Ascending aorta (tissue), 2 donors: ENCODE measurements at regions not wholly inside any gene's neighbourhood (a gene's known extent, or its start where the extent isn't known, plus 50 kb on each side); places are given as distances from the start of the nearest gene placed in this dataset.

Experiments
- DNase-seq, 2 donors: peaks; one replicate each; pipeline ENCODE4 v3.0.0-alpha.2; 2019; ENCODE audit warnings: low spot score in 2 of 2
- H3K27ac ChIP-seq, 2 donors: fragments of 200-600 bp; sonication (generic); one replicate each; pipeline ENCODE4 v1.5.1; 2016 to 2017; ENCODE audit warnings: mild to moderate bottlenecking in 1 of 2
- H3K27me3 ChIP-seq: fragments of 200-600 bp; sonication (generic); one replicate; pipeline ENCODE4 v1.5.1; 2017
- H3K36me3 ChIP-seq, 2 donors: fragments of 200-600 bp; sonication (generic); one replicate each; pipeline ENCODE4 v1.5.1; 2016
- H3K4me1 ChIP-seq, 2 donors: fragments of 200-600 bp; sonication (generic); one replicate each; pipeline ENCODE4 v1.5.1; 2016 to 2017; ENCODE audit warnings: mild to moderate bottlenecking in 1 of 2
- H3K4me3 ChIP-seq, 2 donors: fragments of 200-600 bp; sonication (generic); one replicate each; pipeline ENCODE4 v1.5.1; 2016 to 2017; ENCODE audit warnings: mild to moderate bottlenecking in 1 of 2
- H3K9me3 ChIP-seq, 2 donors: fragments of 200-600 bp; sonication (generic); one replicate each; pipeline ENCODE4 v1.5.1; 2016
- intact Hi-C: fragments of 100-400 bp; cut with DNase I; formaldehyde crosslinking; loops from one replicate; pipeline ENCODE4 v1.15.1; 2023
- TF ChIP-seq, protein P1 (sequence below), 3 experiments: fragments of 200-600 bp in 2 of 3; fragments of 450-650 bp in 1 of 3; sonication (generic) in 2 of 3; IDR thresholded peaks; one replicate each; pipeline ENCODE4 v1.5.1; 2016 to 2019; ENCODE audit warnings: antibody characterized with exemption in 3 of 3, mild to moderate bottlenecking in 1 of 3, moderate library complexity in 1 of 3

DNA sequence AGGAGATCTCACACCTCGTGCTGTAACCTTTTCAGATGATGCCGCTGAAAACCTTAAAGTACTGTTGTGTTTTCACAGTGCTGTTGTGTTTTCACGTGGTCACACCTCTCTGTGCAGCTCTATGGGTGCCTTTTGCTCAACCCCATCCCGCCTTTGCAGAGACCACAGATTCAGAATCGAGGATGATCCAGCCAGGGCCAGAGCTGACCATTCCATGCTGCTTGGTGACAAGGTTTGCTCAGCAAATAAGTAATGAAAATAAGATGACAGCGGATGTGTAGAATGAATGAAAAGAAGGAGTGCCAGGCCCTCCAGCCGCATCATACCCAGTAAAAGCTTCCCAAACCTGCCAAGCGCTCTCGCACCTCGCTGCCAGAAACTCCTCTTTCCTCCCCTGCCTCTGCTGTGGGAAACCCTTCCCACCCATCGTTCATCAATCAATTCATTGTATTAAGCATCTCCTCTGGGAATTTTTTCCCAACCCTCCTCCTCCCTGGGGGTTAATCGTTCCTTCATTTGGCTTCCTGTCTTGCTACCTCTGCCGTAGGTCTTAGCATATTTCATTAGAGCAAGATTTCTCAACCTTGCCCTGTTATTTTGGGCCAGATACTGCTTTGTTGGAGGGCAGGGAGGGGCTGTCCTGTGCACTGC, 93.4 kb upstream of the CRHR1 start:
- TF ChIP-seq, protein P1, sequence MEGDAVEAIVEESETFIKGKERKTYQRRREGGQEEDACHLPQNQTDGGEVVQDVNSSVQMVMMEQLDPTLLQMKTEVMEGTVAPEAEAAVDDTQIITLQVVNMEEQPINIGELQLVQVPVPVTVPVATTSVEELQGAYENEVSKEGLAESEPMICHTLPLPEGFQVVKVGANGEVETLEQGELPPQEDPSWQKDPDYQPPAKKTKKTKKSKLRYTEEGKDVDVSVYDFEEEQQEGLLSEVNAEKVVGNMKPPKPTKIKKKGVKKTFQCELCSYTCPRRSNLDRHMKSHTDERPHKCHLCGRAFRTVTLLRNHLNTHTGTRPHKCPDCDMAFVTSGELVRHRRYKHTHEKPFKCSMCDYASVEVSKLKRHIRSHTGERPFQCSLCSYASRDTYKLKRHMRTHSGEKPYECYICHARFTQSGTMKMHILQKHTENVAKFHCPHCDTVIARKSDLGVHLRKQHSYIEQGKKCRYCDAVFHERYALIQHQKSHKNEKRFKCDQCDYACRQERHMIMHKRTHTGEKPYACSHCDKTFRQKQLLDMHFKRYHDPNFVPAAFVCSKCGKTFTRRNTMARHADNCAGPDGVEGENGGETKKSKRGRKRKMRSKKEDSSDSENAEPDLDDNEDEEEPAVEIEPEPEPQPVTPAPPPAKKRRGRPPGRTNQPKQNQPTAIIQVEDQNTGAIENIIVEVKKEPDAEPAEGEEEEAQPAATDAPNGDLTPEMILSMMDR (IDR thresholded peaks at IDR 0.05): no peak
- no peak for DNase-seq
- H3K27ac ChIP-seq: no peak overlapping the region
- H3K36me3 ChIP-seq: no peaks in the 10 kb centered on the region
- intact Hi-C loops: no loop called here
- no peaks in the 10 kb centered on the region for H3K9me3 ChIP-seq
- no peak overlapping the region for H3K4me3 ChIP-seq
- no peaks in the 10 kb centered on the region for H3K27me3 ChIP-seq
- H3K4me1 ChIP-seq: no peaks in the 10 kb centered on the region

DNA sequence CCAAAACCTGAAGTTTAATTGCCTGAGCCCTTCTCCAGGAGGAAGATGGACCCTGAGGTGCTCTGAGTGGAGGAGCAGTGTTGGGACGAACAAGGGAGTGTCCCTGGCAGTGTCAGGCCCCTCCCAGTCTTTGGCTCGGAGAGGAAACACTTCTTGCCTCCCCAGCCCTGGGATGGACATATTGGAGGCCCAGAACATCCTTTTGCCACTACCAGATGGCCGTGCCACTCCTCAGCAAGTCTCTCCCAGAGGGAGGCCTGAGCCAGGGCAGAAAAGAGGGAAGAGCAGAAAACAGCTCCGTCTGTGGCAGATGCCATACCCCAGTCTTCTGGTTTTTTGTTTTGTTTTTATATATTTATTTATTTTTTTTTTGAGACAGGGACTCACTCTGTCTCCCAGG, 91.5 kb upstream of the CRHR1 start:
- Histone ChIP-seq H3K9me3 (no peaks in the 10 kb centered on the region), H3K4me1 (no peaks in the 10 kb centered on the region), H3K36me3 (no peaks in the 10 kb centered on the region), H3K27me3 (no peaks in the 10 kb centered on the region), H3K27ac (no peak overlapping the region), H3K4me3 (no peak overlapping the region)
- intact Hi-C loops: no loop called here
- TF ChIP-seq, protein P1 (IDR thresholded peaks at IDR 0.05): no peak
- no peak for DNase-seq

DNA sequence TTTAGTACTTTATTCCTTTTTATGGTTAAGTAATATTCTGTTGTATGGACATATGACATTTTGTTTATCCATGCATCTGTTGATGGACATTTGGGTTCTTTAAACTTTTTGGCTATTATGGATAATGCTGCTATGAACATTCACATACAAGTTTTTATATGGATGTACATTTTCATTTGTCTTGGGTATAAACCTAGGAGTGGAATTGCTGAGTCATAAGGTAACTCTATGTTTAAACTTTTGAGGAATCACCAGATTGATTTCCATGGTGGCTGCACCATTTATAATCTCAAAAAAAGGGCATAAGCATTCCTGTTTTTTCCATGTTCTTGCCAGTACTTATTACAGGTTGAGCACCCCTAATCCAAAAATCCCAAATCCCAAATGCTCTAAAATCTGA, 90.3 kb upstream of the CRHR1 start:
- DNase-seq: no peak
- Histone ChIP-seq H3K27ac (no peak overlapping the region), H3K4me1 (no peaks in the 10 kb centered on the region), H3K9me3 (no peaks in the 10 kb centered on the region), H3K27me3 (no peaks in the 10 kb centered on the region), H3K36me3 (no peaks in the 10 kb centered on the region), H3K4me3 (no peak overlapping the region)
- TF ChIP-seq, protein P1 (IDR thresholded peaks at IDR 0.05): no peak
- intact Hi-C loops: no loop called here

DNA sequence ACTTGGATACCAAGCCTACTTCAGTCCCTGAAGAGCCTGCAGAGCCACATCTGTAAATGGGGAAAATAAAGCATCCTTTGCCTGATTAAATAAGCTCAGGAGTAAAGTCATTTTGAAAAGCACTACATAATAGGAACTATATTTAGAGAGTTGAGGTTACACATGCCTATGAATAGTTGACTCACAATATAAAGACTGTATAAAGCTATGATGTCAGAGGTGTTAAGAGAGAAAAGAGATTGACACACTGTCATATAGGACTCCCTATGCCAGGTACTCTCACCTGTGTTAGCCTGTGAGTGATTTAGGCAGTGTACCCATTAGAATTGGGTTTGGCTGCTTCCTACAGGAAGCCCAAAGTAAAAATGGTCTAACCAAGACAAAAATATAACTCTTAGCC, 87.7 kb upstream of the CRHR1 start:
- H3K4me1 ChIP-seq: no peaks in the 10 kb centered on the region
- no peaks in the 10 kb centered on the region for H3K9me3 ChIP-seq
- H3K4me3 ChIP-seq: no peak overlapping the region
- H3K27me3 ChIP-seq: no peaks in the 10 kb centered on the region
- DNase-seq: no peak
- TF ChIP-seq, protein P1 (IDR thresholded peaks at IDR 0.05): no peak
- no peaks in the 10 kb centered on the region for H3K36me3 ChIP-seq
- intact Hi-C loops: no loop called here
- H3K27ac ChIP-seq: no peak overlapping the region

DNA sequence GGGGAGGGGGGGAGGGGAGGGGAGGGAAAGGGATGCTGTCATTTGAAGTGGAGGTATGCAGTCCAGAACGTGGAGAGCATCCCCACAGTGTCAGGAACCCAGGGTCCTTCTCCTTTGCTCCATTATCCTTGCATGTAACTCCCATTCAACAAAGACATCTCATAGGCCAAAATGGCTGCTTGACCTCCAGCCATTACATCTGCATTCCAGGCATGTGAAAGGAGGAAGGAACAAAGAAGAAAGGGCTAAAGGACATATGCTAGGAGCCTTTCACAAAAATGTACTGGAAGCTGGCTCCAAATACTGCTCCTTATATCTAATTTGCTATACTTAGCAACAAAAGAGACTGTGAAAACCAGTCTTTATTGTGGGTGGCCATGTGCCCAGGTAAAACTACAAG, 87.0 kb upstream of the CRHR1 start:
- H3K9me3 ChIP-seq: no peaks in the 10 kb centered on the region
- no peak overlapping the region for H3K27ac ChIP-seq
- H3K4me3 ChIP-seq: no peak overlapping the region
- no peaks in the 10 kb centered on the region for H3K36me3 ChIP-seq
- H3K27me3 ChIP-seq: no peaks in the 10 kb centered on the region
- no peak for DNase-seq
- intact Hi-C loops: no loop called here
- TF ChIP-seq, protein P1 (IDR thresholded peaks at IDR 0.05): no peak
- no peaks in the 10 kb centered on the region for H3K4me1 ChIP-seq
